Thyroid gland (tissue), 4 donors: ENCODE measurements at regions not wholly inside any gene's neighbourhood (a gene's known extent, or its start where the extent isn't known, plus 50 kb on each side); places are given as distances from the start of the nearest gene placed in this dataset.

Experiments used
- CTCF ChIP-seq, 6 experiments: fragments of 200-600 bp in 3 of 6; fragments of 450-650 bp in 3 of 6; sonication (generic) in 3 of 6; IDR thresholded peaks; one replicate each; pipeline ENCODE4 v1.5.1; 2016 to 2019; ENCODE audit warnings: antibody characterized with exemption in 6 of 6, mild to moderate bottlenecking in 2 of 6, inconsistent platforms in 1 of 6, moderate library complexity in 1 of 6
- POLR2A ChIP-seq, 2 donors: fragments of 450-650 bp; IDR thresholded peaks; one replicate each; pipeline ENCODE4 v1.6.1; 2017; ENCODE audit warnings: antibody characterized with exemption in 2 of 2, mild to moderate bottlenecking in 2 of 2, moderate library complexity in 1 of 2

GRCh38 chr12:59452259-59452658 is 143.6 kb upstream of the SLC16A7 start:
- TF ChIP-seq CTCF (IDR thresholded peaks at IDR 0.05): no peak
- TF ChIP-seq POLR2A (IDR thresholded peaks at IDR 0.05): no peak
